ENCODE measurements at regions not wholly inside any gene's neighbourhood (a gene's known extent, or its start where the extent isn't known, plus 50 kb on each side); places are given as distances from the start of the nearest gene placed in this dataset.

- H3K4me3 ChIP-seq (ENCODE audit: low read length), result no peak overlapping the region
- DNase-seq (ENCODE audit: low read depth, low spot score), result no peak
- H3K36me3 ChIP-seq (ENCODE audit: control insufficient read depth, insufficient read depth, low read length), result no peaks in the 10 kb centered on the region
- WGBS (ENCODE audit: insufficient coverage, insufficient read length), result no CpG with 5 or more reads among the region's 4 CpGs
- no peaks in the 10 kb centered on the region for H3K4me1 ChIP-seq (ENCODE audit: control insufficient read depth, insufficient read depth, low read length)
- H3K27ac ChIP-seq (ENCODE audit: low read length), result no peak overlapping the region
- no peaks in the 10 kb centered on the region for H3K27me3 ChIP-seq (ENCODE audit: control insufficient read depth, insufficient read depth, low read length)
- no peaks in the 10 kb centered on the region for H3K9me3 ChIP-seq (ENCODE audit: control insufficient read depth, insufficient read depth, low read length)
These were observed 126.3 kb upstream of the NANOS1 start for GRCh38 chr10:118903251-118903650.

- Histone ChIP-seq H3K4me1 (ENCODE audit: control insufficient read depth, insufficient read depth, low read length) (no peaks in the 10 kb centered on the region), H3K27me3 (ENCODE audit: control insufficient read depth, insufficient read depth, low read length) (no peaks in the 10 kb centered on the region), H3K27ac (ENCODE audit: low read length) (no peak overlapping the region), H3K4me3 (ENCODE audit: low read length) (no peak overlapping the region), H3K36me3 (ENCODE audit: control insufficient read depth, insufficient read depth, low read length) (no peaks in the 10 kb centered on the region), H3K9me3 (ENCODE audit: control insufficient read depth, insufficient read depth, low read length) (no peaks in the 10 kb centered on the region)
- DNase-seq (ENCODE audit: low read depth, low spot score), result no peak
These were observed 125.8 kb upstream of the NANOS1 start for GRCh38 chr10:118903691-118904090.

GRCh38 chr10:118904286-118904685, 125.2 kb upstream of the NANOS1 start:
- H3K27ac ChIP-seq (ENCODE audit: low read length), result no peak overlapping the region
- no CpG with 5 or more reads among the region's 8 CpGs for WGBS (ENCODE audit: insufficient coverage, insufficient read length)
- no peaks in the 10 kb centered on the region for H3K4me1 ChIP-seq (ENCODE audit: control insufficient read depth, insufficient read depth, low read length)
- H3K36me3 ChIP-seq (ENCODE audit: control insufficient read depth, insufficient read depth, low read length), result no peaks in the 10 kb centered on the region
- H3K27me3 ChIP-seq (ENCODE audit: control insufficient read depth, insufficient read depth, low read length), result no peaks in the 10 kb centered on the region
- H3K9me3 ChIP-seq (ENCODE audit: control insufficient read depth, insufficient read depth, low read length), result no peaks in the 10 kb centered on the region
- H3K4me3 ChIP-seq (ENCODE audit: low read length), result no peak overlapping the region
- DNase-seq (ENCODE audit: low read depth, low spot score), result no peak

- WGBS (ENCODE audit: insufficient coverage, insufficient read length), result no CpG with 5 or more reads among the region's 5 CpGs
- Histone ChIP-seq H3K27me3 (ENCODE audit: control insufficient read depth, insufficient read depth, low read length) (no peaks in the 10 kb centered on the region), H3K27ac (ENCODE audit: low read length) (no peak overlapping the region), H3K9me3 (ENCODE audit: control insufficient read depth, insufficient read depth, low read length) (no peaks in the 10 kb centered on the region), H3K36me3 (ENCODE audit: control insufficient read depth, insufficient read depth, low read length) (no peaks in the 10 kb centered on the region), H3K4me1 (ENCODE audit: control insufficient read depth, insufficient read depth, low read length) (no peaks in the 10 kb centered on the region), H3K4me3 (ENCODE audit: low read length) (no peak overlapping the region)
- no peak for DNase-seq (ENCODE audit: low read depth, low spot score)
These were observed 122.5 kb upstream of the NANOS1 start for GRCh38 chr10:118907051-118907450.

GRCh38 chr10:118908557-118909256, 120.8 kb upstream of the NANOS1 start:
- Histone ChIP-seq H3K4me1 (ENCODE audit: control insufficient read depth, insufficient read depth, low read length) (no peaks in the 10 kb centered on the region), H3K27me3 (ENCODE audit: control insufficient read depth, insufficient read depth, low read length) (no peaks in the 10 kb centered on the region), H3K9me3 (ENCODE audit: control insufficient read depth, insufficient read depth, low read length) (no peaks in the 10 kb centered on the region), H3K36me3 (ENCODE audit: control insufficient read depth, insufficient read depth, low read length) (no peaks in the 10 kb centered on the region), H3K27ac (ENCODE audit: low read length) (no peak overlapping the region), H3K4me3 (ENCODE audit: low read length) (no peak overlapping the region)
- no peak for DNase-seq (ENCODE audit: low read depth, low spot score)
- WGBS (ENCODE audit: insufficient coverage, insufficient read length), result no CpG with 5 or more reads among the region's 16 CpGs

- Histone ChIP-seq H3K4me1 (ENCODE audit: control insufficient read depth, insufficient read depth, low read length) (no peaks in the 10 kb centered on the region), H3K27ac (ENCODE audit: low read length) (no peak overlapping the region), H3K27me3 (ENCODE audit: control insufficient read depth, insufficient read depth, low read length) (no peaks in the 10 kb centered on the region), H3K9me3 (ENCODE audit: control insufficient read depth, insufficient read depth, low read length) (no peaks in the 10 kb centered on the region), H3K36me3 (ENCODE audit: control insufficient read depth, insufficient read depth, low read length) (no peaks in the 10 kb centered on the region), H3K4me3 (ENCODE audit: low read length) (no peak overlapping the region)
- no peak for DNase-seq (ENCODE audit: low read depth, low spot score)
- no CpG with 5 or more reads among the region's 7 CpGs for WGBS (ENCODE audit: insufficient coverage, insufficient read length)
These were observed 118.8 kb upstream of the NANOS1 start for GRCh38 chr10:118910702-118911101.

GRCh38 chr10:118911363-118911762, 118.2 kb upstream of the NANOS1 start:
- Histone ChIP-seq H3K9me3 (ENCODE audit: control insufficient read depth, insufficient read depth, low read length) (no peaks in the 10 kb centered on the region), H3K27ac (ENCODE audit: low read length) (no peak overlapping the region), H3K4me3 (ENCODE audit: low read length) (no peak overlapping the region), H3K36me3 (ENCODE audit: control insufficient read depth, insufficient read depth, low read length) (no peaks in the 10 kb centered on the region), H3K4me1 (ENCODE audit: control insufficient read depth, insufficient read depth, low read length) (no peaks in the 10 kb centered on the region), H3K27me3 (ENCODE audit: control insufficient read depth, insufficient read depth, low read length) (no peaks in the 10 kb centered on the region)
- no CpG with 5 or more reads among the region's 5 CpGs for WGBS (ENCODE audit: insufficient coverage, insufficient read length)
- DNase-seq (ENCODE audit: low read depth, low spot score), result no peak

- H3K36me3 ChIP-seq (ENCODE audit: control insufficient read depth, insufficient read depth, low read length), result no peaks in the 10 kb centered on the region
- no peaks in the 10 kb centered on the region for H3K27me3 ChIP-seq (ENCODE audit: control insufficient read depth, insufficient read depth, low read length)
- H3K4me1 ChIP-seq (ENCODE audit: control insufficient read depth, insufficient read depth, low read length), result no peaks in the 10 kb centered on the region
- H3K9me3 ChIP-seq (ENCODE audit: control insufficient read depth, insufficient read depth, low read length), result no peaks in the 10 kb centered on the region
- no peak overlapping the region for H3K4me3 ChIP-seq (ENCODE audit: low read length)
- no CpG with 5 or more reads among the region's 4 CpGs for WGBS (ENCODE audit: insufficient coverage, insufficient read length)
- no peak for DNase-seq (ENCODE audit: low read depth, low spot score)
- no peak overlapping the region for H3K27ac ChIP-seq (ENCODE audit: low read length)
These were observed 116.4 kb upstream of the NANOS1 start for GRCh38 chr10:118912961-118913600.

GRCh38 chr10:118913825-118914224, 115.7 kb upstream of the NANOS1 start:
- WGBS (ENCODE audit: insufficient coverage, insufficient read length), result no CpG with 5 or more reads among the region's 4 CpGs
- no peak overlapping the region for H3K4me3 ChIP-seq (ENCODE audit: low read length)

GRCh38 chr10:118914629-118915028, 114.9 kb upstream of the NANOS1 start:
- H3K4me3 ChIP-seq (ENCODE audit: low read length), result no peak overlapping the region
- H3K9me3 ChIP-seq (ENCODE audit: control insufficient read depth, insufficient read depth, low read length), result no peaks in the 10 kb centered on the region
- H3K4me1 ChIP-seq (ENCODE audit: control insufficient read depth, insufficient read depth, low read length), result no peaks in the 10 kb centered on the region
- no peak for DNase-seq (ENCODE audit: low read depth, low spot score)
- H3K27ac ChIP-seq (ENCODE audit: low read length), result no peak overlapping the region
- H3K36me3 ChIP-seq (ENCODE audit: control insufficient read depth, insufficient read depth, low read length), result no peaks in the 10 kb centered on the region
- WGBS (ENCODE audit: insufficient coverage, insufficient read length), result no CpG with 5 or more reads among the region's 4 CpGs
- no peaks in the 10 kb centered on the region for H3K27me3 ChIP-seq (ENCODE audit: control insufficient read depth, insufficient read depth, low read length)

More at GRCh38 chr10:118913825-118914224, 115.7 kb upstream of the NANOS1 start:
- Histone ChIP-seq H3K9me3 (ENCODE audit: control insufficient read depth, insufficient read depth, low read length) (no peaks in the 10 kb centered on the region), H3K27me3 (ENCODE audit: control insufficient read depth, insufficient read depth, low read length) (no peaks in the 10 kb centered on the region), H3K27ac (ENCODE audit: low read length) (no peak overlapping the region), H3K4me1 (ENCODE audit: control insufficient read depth, insufficient read depth, low read length) (no peaks in the 10 kb centered on the region), H3K36me3 (ENCODE audit: control insufficient read depth, insufficient read depth, low read length) (no peaks in the 10 kb centered on the region)
- no peak for DNase-seq (ENCODE audit: low read depth, low spot score)

- H3K9me3 ChIP-seq (ENCODE audit: control insufficient read depth, insufficient read depth, low read length), result no peaks in the 10 kb centered on the region
- WGBS (ENCODE audit: insufficient coverage, insufficient read length), result no CpG with 5 or more reads among the region's 8 CpGs
- H3K36me3 ChIP-seq (ENCODE audit: control insufficient read depth, insufficient read depth, low read length), result no peaks in the 10 kb centered on the region
- no peaks in the 10 kb centered on the region for H3K27me3 ChIP-seq (ENCODE audit: control insufficient read depth, insufficient read depth, low read length)
- H3K4me1 ChIP-seq (ENCODE audit: control insufficient read depth, insufficient read depth, low read length), result no peaks in the 10 kb centered on the region
- no peak overlapping the region for H3K4me3 ChIP-seq (ENCODE audit: low read length)
- no peak for DNase-seq (ENCODE audit: low read depth, low spot score)
- H3K27ac ChIP-seq (ENCODE audit: low read length), result no peak overlapping the region
These were observed 114.4 kb upstream of the NANOS1 start for GRCh38 chr10:118915161-118915560.
